ENCODE measurements at regions not wholly inside any gene's neighbourhood (a gene's known extent, or its start where the extent isn't known, plus 50 kb on each side); places are given as distances from the start of the nearest gene placed in this dataset.

DNA sequence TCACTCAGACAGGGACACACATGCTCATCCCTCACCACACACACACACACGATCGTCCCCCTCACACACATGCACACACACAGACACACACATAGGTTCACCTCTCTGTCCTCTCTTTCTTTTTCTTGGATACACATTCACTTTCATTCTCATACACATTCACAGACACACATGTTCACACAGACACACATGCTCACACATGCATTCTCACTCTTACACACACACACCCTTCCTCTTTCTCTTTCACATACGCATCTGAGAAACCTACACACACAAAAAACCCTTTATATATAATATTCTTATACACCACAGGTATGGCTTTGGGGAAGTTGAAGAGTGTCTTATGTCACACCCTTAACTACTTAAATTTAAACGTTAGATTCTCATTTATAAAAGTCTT lies 248.6 kb upstream of the RUNX1 start:
- DNase-seq: no peak
- no peak overlapping the region for H2AFZ ChIP-seq (ENCODE audit: insufficient read depth, low read depth, low read length, poor library complexity, severe bottlenecking)
- no peak overlapping the region for H3K9ac ChIP-seq (ENCODE audit: insufficient read depth, low read length, poor library complexity, severe bottlenecking)
- no peaks in the 10 kb centered on the region for H4K20me1 ChIP-seq (ENCODE audit: insufficient read depth, low read length)
- H3K36me3 Mint-ChIP-seq: no peaks in the 10 kb centered on the region
- no peaks in the 10 kb centered on the region for H3K27me3 ChIP-seq (ENCODE audit: control insufficient read depth in 2 of 2, insufficient read depth in 2 of 2, low read length in 2 of 2)
- H3K4me3 ChIP-seq (replicated peaks in 1 of 3; ENCODE audit: low read depth in 2 of 3, low read length in 3 of 3): no peak overlapping the region
- H3K36me3 ChIP-seq (replicated peaks in 1 of 2; ENCODE audit: control insufficient read depth in 1 of 2, insufficient read depth in 2 of 2, low read length in 2 of 2): no peaks in the 10 kb centered on the region
- H3K9me3 Mint-ChIP-seq: peaks cover 0 to 7% (median 0%) of the 10 kb centered on the region in 7 donors
- H3K27ac Mint-ChIP-seq: peak overlapping the region in 2 of 7 donors; percentile 1 to 14
- H3K4me2 ChIP-seq (replicated peaks; ENCODE audit: extremely low read depth, low read length, poor library complexity, severe bottlenecking): no peak overlapping the region
- H3K27me3 Mint-ChIP-seq (ENCODE audit: low read depth in 3 of 3): peaks cover 0 to 3% (median 3%) of the 10 kb centered on the region in 3 donors
- WGBS (ENCODE audit: insufficient coverage): 97% methylated on average over 2 of the region's 4 CpGs
- H3K9me3 ChIP-seq (replicated peaks in 1 of 2; ENCODE audit: control insufficient read depth in 1 of 2, insufficient read depth in 1 of 2, low read length in 2 of 2): no peaks in the 10 kb centered on the region
- H3K4me1 Mint-ChIP-seq: peaks cover 5% of the 10 kb centered on the region
- H3K79me2 ChIP-seq (ENCODE audit: insufficient read depth, low read length): no peaks in the 10 kb centered on the region
- intact Hi-C loops (cut with micrococcal nuclease): no loop called here
- no peak overlapping the region for H3K27ac ChIP-seq (ENCODE audit: low read depth in 1 of 2, low read length in 2 of 2)
- TF ChIP-seq, protein P1, sequence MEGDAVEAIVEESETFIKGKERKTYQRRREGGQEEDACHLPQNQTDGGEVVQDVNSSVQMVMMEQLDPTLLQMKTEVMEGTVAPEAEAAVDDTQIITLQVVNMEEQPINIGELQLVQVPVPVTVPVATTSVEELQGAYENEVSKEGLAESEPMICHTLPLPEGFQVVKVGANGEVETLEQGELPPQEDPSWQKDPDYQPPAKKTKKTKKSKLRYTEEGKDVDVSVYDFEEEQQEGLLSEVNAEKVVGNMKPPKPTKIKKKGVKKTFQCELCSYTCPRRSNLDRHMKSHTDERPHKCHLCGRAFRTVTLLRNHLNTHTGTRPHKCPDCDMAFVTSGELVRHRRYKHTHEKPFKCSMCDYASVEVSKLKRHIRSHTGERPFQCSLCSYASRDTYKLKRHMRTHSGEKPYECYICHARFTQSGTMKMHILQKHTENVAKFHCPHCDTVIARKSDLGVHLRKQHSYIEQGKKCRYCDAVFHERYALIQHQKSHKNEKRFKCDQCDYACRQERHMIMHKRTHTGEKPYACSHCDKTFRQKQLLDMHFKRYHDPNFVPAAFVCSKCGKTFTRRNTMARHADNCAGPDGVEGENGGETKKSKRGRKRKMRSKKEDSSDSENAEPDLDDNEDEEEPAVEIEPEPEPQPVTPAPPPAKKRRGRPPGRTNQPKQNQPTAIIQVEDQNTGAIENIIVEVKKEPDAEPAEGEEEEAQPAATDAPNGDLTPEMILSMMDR (IDR thresholded peaks at IDR 0.05): no peak
- no peak overlapping the region for H3K4me3 Mint-ChIP-seq
- H3K4me1 ChIP-seq (ENCODE audit: control insufficient read depth in 1 of 2, insufficient read depth in 2 of 2, low read length in 2 of 2): no peaks in the 10 kb centered on the region

DNA sequence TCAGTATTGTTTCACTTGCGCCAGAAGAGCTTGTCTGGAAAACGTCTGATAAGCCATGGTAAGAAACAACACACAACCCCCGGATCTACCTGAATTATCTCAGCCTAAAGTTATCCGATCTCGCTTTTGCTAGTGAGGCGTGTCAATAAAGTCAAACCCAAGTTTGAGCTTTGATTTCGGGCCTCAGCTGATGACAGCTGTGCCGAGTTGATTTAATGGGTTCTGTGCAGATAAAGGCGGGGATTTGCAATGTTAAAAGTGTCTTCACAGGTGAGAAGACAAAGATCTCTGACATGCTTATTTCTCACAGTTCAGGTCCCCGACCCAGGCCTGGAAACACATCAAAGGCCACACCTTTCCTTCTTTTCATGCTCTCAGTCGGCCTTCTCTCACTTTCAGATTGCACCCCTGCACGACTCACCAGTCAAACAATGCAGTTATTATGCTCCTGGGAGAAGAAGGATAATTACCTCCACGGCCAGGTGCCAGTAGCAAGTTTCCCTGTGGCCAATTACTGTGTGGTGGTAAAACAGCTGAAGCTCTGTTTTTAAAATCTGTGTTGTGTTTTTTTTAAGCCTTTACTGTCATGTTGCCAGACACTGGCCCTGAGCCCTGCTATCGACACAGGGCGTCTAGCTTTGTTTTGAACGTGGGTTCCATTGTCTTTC lies 245.3 kb upstream of the RUNX1 start:
- Histone ChIP-seq H4K20me1 (ENCODE audit: insufficient read depth, low read length) (no peaks in the 10 kb centered on the region), H3K79me2 (ENCODE audit: insufficient read depth, low read length) (no peaks in the 10 kb centered on the region), H2AFZ (ENCODE audit: insufficient read depth, low read depth, low read length, poor library complexity, severe bottlenecking) (no peak overlapping the region), H3K27me3 (ENCODE audit: control insufficient read depth in 2 of 2, insufficient read depth in 2 of 2, low read length in 2 of 2) (no peaks in the 10 kb centered on the region), H3K9me3 (replicated peaks in 1 of 2; ENCODE audit: control insufficient read depth in 1 of 2, insufficient read depth in 1 of 2, low read length in 2 of 2) (no peaks in the 10 kb centered on the region), H3K4me2 (replicated peaks; ENCODE audit: extremely low read depth, low read length, poor library complexity, severe bottlenecking) (no peak overlapping the region), H3K36me3 (replicated peaks in 1 of 2; ENCODE audit: control insufficient read depth in 1 of 2, insufficient read depth in 2 of 2, low read length in 2 of 2) (no peaks in the 10 kb centered on the region), H3K9ac (ENCODE audit: insufficient read depth, low read length, poor library complexity, severe bottlenecking) (no peak overlapping the region), H3K4me1 (ENCODE audit: control insufficient read depth in 1 of 2, insufficient read depth in 2 of 2, low read length in 2 of 2) (no peaks in the 10 kb centered on the region), H3K27ac (ENCODE audit: low read depth in 1 of 2, low read length in 2 of 2) (no peak overlapping the region), H3K4me3 (replicated peaks in 1 of 3; ENCODE audit: low read depth in 2 of 3, low read length in 3 of 3) (no peak overlapping the region)
- Mint-ChIP-seq H3K4me1 (peaks cover 5% of the 10 kb centered on the region), H3K9me3 (peaks cover 0 to 2% (median 0%) of the 10 kb centered on the region in 7 donors), H3K36me3 (no peaks in the 10 kb centered on the region), H3K27ac (no peak overlapping the region), H3K27me3 (ENCODE audit: low read depth in 3 of 3) (peaks cover 0 to 3% (median 0%) of the 10 kb centered on the region in 3 donors), H3K4me3 (no peak overlapping the region)
- WGBS (ENCODE audit: insufficient coverage): 93% methylated on average over 12 of the region's 16 CpGs
- intact Hi-C loops (cut with micrococcal nuclease): no loop called here
- DNase-seq: no peak
- TF ChIP-seq, protein P1 (IDR thresholded peaks at IDR 0.05): no peak

All from CD14-positive monocyte (primary cell).